ENCODE measurements at regions not wholly inside any gene's neighbourhood (a gene's known extent, or its start where the extent isn't known, plus 50 kb on each side); places are given as distances from the start of the nearest gene placed in this dataset.

DNA sequence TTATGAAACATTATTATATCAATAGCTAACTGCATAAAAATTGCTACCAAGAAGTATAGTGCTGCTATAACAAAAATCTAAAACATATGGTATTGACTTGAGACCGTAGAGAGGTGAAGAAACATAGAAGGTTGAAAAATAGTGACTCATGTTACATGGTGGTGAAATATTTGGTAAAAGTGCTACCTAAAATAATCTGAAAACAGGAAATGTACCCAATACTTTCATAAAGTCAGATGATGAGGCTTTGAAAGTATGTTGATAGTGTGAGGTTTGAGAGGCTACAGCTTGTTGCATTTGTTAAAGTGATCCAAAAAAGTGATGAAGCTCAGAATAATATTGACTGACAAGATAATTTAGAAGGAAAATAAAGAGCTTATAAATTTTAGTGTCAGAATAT lies 718.7 kb upstream of the SLC8A1 start:
- TF ChIP-seq, protein P1, sequence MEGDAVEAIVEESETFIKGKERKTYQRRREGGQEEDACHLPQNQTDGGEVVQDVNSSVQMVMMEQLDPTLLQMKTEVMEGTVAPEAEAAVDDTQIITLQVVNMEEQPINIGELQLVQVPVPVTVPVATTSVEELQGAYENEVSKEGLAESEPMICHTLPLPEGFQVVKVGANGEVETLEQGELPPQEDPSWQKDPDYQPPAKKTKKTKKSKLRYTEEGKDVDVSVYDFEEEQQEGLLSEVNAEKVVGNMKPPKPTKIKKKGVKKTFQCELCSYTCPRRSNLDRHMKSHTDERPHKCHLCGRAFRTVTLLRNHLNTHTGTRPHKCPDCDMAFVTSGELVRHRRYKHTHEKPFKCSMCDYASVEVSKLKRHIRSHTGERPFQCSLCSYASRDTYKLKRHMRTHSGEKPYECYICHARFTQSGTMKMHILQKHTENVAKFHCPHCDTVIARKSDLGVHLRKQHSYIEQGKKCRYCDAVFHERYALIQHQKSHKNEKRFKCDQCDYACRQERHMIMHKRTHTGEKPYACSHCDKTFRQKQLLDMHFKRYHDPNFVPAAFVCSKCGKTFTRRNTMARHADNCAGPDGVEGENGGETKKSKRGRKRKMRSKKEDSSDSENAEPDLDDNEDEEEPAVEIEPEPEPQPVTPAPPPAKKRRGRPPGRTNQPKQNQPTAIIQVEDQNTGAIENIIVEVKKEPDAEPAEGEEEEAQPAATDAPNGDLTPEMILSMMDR (IDR thresholded peaks at IDR 0.05): no peak
- no peak for TF ChIP-seq POLR2A (IDR thresholded peaks at IDR 0.05)

All from thyroid gland (tissue), 4 donors.